ENCODE measurements at regions not wholly inside any gene's neighbourhood (a gene's known extent, or its start where the extent isn't known, plus 50 kb on each side); places are given as distances from the start of the nearest gene placed in this dataset.
"Not testable (repeated sequence)": the region's sequence is repeated elsewhere in the genome, so short reads cannot be mapped to it uniquely, and the experiment has no call there.

DNA sequence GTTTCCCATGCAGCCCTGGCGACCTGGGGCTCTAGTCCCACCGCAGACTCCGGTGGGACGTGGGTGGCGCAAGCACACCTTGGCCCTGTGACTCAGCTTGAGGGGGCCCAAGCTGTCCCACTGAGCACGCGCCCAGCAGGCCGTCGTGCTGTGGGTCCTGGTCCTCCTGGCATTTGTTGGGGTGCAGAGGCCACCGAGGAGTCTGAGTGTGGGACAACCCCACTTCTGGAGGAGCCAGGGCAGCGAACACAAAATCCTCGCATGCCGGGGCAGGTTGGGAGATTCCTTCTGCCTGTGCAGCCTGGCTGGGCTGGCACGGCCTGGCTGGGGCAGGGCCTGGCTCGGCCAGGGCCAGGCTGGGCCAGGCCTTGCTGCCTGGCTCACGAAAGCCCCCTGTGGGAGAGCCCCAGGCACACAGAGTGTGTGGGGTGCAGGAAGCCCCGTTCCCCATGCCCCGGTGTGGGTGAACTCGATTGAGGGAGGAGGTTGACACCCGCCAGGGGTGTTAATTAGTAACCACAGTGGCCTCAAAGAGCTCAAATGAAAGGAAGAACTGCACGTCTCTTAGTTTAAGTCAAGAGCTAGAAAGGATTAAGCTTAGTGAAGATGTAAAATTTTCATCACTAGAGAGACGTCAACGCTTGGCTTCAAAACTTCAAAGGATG is 1808.5 kb upstream of the DEFB115 start:
- Histone ChIP-seq H3K4me1 (ENCODE audit: insufficient read depth, low read length) (no peaks in the 10 kb centered on the region), H3K4me2 (ENCODE audit: insufficient read depth, low read length) (no peak overlapping the region), H3K27ac (ENCODE audit: low read depth, low read length) (no peak overlapping the region), H3K9me3 (ENCODE audit: low read depth, low read length) (no peaks in the 10 kb centered on the region), H4K20me1 (ENCODE audit: insufficient read depth, low read length) (no peaks in the 10 kb centered on the region), H2AFZ (ENCODE audit: low read length) (no peak overlapping the region), H3K79me2 (ENCODE audit: insufficient read depth, low read length) (no peaks in the 10 kb centered on the region), H3K4me3 (ENCODE audit: insufficient read depth, low read length) (no peak overlapping the region), H3K27me3 (ENCODE audit: insufficient read depth, low read length) (no peaks in the 10 kb centered on the region), H3K36me3 (ENCODE audit: insufficient read depth, low read length) (no peaks in the 10 kb centered on the region)
- DNase-seq (ENCODE audit: insufficient read length, low spot score, missing footprints) = peak; percentile 55
- TF ChIP-seq, protein P1, sequence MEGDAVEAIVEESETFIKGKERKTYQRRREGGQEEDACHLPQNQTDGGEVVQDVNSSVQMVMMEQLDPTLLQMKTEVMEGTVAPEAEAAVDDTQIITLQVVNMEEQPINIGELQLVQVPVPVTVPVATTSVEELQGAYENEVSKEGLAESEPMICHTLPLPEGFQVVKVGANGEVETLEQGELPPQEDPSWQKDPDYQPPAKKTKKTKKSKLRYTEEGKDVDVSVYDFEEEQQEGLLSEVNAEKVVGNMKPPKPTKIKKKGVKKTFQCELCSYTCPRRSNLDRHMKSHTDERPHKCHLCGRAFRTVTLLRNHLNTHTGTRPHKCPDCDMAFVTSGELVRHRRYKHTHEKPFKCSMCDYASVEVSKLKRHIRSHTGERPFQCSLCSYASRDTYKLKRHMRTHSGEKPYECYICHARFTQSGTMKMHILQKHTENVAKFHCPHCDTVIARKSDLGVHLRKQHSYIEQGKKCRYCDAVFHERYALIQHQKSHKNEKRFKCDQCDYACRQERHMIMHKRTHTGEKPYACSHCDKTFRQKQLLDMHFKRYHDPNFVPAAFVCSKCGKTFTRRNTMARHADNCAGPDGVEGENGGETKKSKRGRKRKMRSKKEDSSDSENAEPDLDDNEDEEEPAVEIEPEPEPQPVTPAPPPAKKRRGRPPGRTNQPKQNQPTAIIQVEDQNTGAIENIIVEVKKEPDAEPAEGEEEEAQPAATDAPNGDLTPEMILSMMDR (IDR thresholded peaks at IDR 0.05; ENCODE audit: extremely low read depth, low read depth, low read length) = no peak

DNA sequence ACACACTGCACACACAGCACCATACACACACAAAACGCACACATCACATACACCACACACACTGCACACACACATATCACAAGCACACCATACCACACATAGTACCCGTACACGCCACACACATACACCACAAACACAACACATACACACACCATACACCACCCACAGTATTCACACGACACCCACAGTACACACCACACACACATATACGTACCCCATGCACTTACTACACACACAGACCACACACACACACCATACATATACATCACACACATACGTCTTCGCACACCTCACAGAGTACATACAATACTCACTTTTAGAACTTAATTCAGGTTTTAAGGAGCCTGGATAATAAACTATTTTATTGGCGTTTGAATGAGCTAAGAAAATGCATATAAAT is 1805.3 kb upstream of the DEFB115 start:
- Histone ChIP-seq H4K20me1 (ENCODE audit: insufficient read depth, low read length) (no peaks in the 10 kb centered on the region), H2AFZ (ENCODE audit: low read length) (no peak overlapping the region), H3K4me3 (ENCODE audit: insufficient read depth, low read length) (no peak overlapping the region), H3K4me2 (ENCODE audit: insufficient read depth, low read length) (no peak overlapping the region), H3K36me3 (ENCODE audit: insufficient read depth, low read length) (no peaks in the 10 kb centered on the region), H3K9me3 (ENCODE audit: low read depth, low read length) (no peaks in the 10 kb centered on the region), H3K27ac (ENCODE audit: low read depth, low read length) (no peak overlapping the region), H3K79me2 (ENCODE audit: insufficient read depth, low read length) (no peaks in the 10 kb centered on the region), H3K4me1 (ENCODE audit: insufficient read depth, low read length) (no peaks in the 10 kb centered on the region), H3K27me3 (ENCODE audit: insufficient read depth, low read length) (no peaks in the 10 kb centered on the region)
- DNase-seq (ENCODE audit: insufficient read length, low spot score, missing footprints) = no peak
- TF ChIP-seq, protein P1 (IDR thresholded peaks at IDR 0.05; ENCODE audit: extremely low read depth, low read depth, low read length) = no peak

GRCh38 chr20:29456987-29457693 is 1800.3 kb upstream of the DEFB115 start:
- H3K79me2 ChIP-seq (ENCODE audit: insufficient read depth, low read length); H4K20me1 ChIP-seq (ENCODE audit: insufficient read depth, low read length); H3K27ac ChIP-seq (ENCODE audit: low read depth, low read length); H3K36me3 ChIP-seq (ENCODE audit: insufficient read depth, low read length); H3K9me3 ChIP-seq (ENCODE audit: low read depth, low read length); H3K4me2 ChIP-seq (ENCODE audit: insufficient read depth, low read length); H3K4me1 ChIP-seq (ENCODE audit: insufficient read depth, low read length); H3K4me3 ChIP-seq (ENCODE audit: insufficient read depth, low read length); H3K27me3 ChIP-seq (ENCODE audit: insufficient read depth, low read length); DNase-seq (ENCODE audit: insufficient read length, low spot score, missing footprints); H2AFZ ChIP-seq (ENCODE audit: low read length): not testable (repeated sequence)

- Histone ChIP-seq H3K36me3 (ENCODE audit: insufficient read depth, low read length) (no peaks in the 10 kb centered on the region), H4K20me1 (ENCODE audit: insufficient read depth, low read length) (no peaks in the 10 kb centered on the region), H3K4me1 (ENCODE audit: insufficient read depth, low read length) (no peaks in the 10 kb centered on the region), H2AFZ (ENCODE audit: low read length) (no peak overlapping the region), H3K9me3 (ENCODE audit: low read depth, low read length) (no peaks in the 10 kb centered on the region), H3K4me2 (ENCODE audit: insufficient read depth, low read length) (no peak overlapping the region), H3K4me3 (ENCODE audit: insufficient read depth, low read length) (no peak overlapping the region), H3K27me3 (ENCODE audit: insufficient read depth, low read length) (no peaks in the 10 kb centered on the region), H3K79me2 (ENCODE audit: insufficient read depth, low read length) (no peaks in the 10 kb centered on the region), H3K27ac (ENCODE audit: low read depth, low read length) (no peak overlapping the region)
- TF ChIP-seq, protein P1 (IDR thresholded peaks at IDR 0.05; ENCODE audit: extremely low read depth, low read depth, low read length) = no peak
- DNase-seq (ENCODE audit: insufficient read length, low spot score, missing footprints) = no peak
Measured at GRCh38 chr20:29472606-29473005, 1784.9 kb upstream of the DEFB115 start.

- not testable (repeated sequence) for DNase-seq (ENCODE audit: insufficient read length, low spot score, missing footprints); H4K20me1 ChIP-seq (ENCODE audit: insufficient read depth, low read length); H3K4me3 ChIP-seq (ENCODE audit: insufficient read depth, low read length); H3K27ac ChIP-seq (ENCODE audit: low read depth, low read length); H3K79me2 ChIP-seq (ENCODE audit: insufficient read depth, low read length); H3K27me3 ChIP-seq (ENCODE audit: insufficient read depth, low read length); H3K9me3 ChIP-seq (ENCODE audit: low read depth, low read length); H3K4me2 ChIP-seq (ENCODE audit: insufficient read depth, low read length); H3K36me3 ChIP-seq (ENCODE audit: insufficient read depth, low read length); H2AFZ ChIP-seq (ENCODE audit: low read length); H3K4me1 ChIP-seq (ENCODE audit: insufficient read depth, low read length)
Measured at GRCh38 chr20:29492840-29493239, 1764.6 kb upstream of the DEFB115 start.

GRCh38 chr20:29496767-29497166 is 1760.7 kb upstream of the DEFB115 start:
- H3K4me1 ChIP-seq (ENCODE audit: insufficient read depth, low read length); H3K27ac ChIP-seq (ENCODE audit: low read depth, low read length); DNase-seq (ENCODE audit: insufficient read length, low spot score, missing footprints); H3K36me3 ChIP-seq (ENCODE audit: insufficient read depth, low read length); H3K9me3 ChIP-seq (ENCODE audit: low read depth, low read length); H3K27me3 ChIP-seq (ENCODE audit: insufficient read depth, low read length); H3K79me2 ChIP-seq (ENCODE audit: insufficient read depth, low read length); H4K20me1 ChIP-seq (ENCODE audit: insufficient read depth, low read length); H3K4me2 ChIP-seq (ENCODE audit: insufficient read depth, low read length); H2AFZ ChIP-seq (ENCODE audit: low read length); H3K4me3 ChIP-seq (ENCODE audit: insufficient read depth, low read length): not testable (repeated sequence)
